HG03558 (cell line): ENCODE measurements at regions not wholly inside any gene's neighbourhood (a gene's known extent, or its start where the extent isn't known, plus 50 kb on each side); places are given as distances from the start of the nearest gene placed in this dataset.

Experiments used
- ATAC-seq: cut with Tn5 transposase; IDR thresholded peaks from one replicate; pipeline ENCODE4 v1.9.1; 2021; ENCODE audit warnings: moderate number of reproducible peaks; ENCODE audit not compliant: unreplicated experiment; ENCODE audit errors: extremely low read depth

DNA sequence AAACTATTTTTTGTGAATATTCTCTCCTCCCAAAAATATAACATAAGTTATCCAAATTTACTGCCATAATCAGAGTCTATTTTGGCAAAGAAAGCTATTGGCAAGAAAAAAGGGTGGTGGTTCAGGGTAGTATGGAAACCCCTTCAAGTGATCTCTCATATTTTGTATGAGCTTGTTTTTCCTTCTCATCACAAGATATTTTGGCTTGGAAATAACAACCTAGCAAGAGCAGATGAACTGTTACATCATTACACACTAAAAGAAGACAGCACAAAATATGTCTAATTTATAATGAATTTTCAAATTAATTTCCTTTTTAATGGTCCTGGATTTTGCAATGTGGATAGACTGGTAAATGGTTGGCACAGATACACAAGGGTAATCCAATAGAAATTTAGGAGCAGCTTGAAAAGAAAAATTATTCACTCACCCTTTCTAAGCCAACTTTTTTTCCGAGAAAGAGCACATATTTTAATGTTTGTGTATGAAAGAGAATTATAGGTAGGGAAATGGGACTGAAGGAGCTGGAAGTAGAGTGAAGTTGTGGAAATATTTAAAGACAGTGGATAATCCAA is 225.1 kb downstream of the EFNB2 start:
- ATAC-seq = no peak

DNA sequence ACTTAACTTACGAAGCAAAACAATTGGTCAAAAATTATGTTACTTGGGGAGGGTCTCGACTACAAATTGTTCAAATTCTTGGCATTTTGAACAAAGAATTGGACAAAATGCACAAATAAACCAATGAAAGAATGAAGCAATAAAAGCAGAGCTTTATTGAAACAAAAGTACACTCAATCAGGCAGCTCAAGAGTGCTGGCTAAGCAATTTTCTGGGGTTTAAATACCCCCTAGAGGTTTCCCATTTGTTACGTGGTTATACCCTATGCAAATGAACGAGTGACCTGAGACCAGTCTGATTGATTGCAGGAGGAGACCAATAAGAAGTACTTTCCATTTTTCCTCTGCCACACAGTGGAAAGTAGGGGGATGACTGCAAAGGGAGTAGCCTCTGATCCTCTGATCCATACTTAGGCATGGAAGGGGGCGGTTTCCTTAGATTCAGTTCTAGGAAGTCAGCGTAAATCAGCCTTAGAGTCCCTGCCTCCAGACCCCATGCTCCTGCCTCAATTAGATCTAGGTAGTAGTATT is 228.6 kb downstream of the EFNB2 start:
- no peak for ATAC-seq

DNA sequence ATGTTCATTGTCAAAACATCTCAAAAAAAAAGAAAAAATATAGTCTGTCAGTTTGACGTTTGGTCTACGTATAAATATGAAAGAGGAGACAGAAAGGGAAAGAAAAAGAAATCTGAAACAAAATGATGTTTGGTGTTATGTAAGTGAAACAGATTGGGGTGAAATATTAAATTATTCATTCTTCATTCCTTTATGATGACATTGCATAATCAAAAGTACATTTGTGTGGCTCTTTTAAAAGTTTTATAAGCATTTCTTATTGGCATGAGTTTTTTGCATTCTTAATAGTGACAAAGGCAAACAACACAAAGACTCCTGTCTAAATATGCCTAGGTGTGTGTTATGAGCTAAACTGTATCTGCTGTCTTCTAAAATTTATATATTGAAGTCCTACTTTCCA is 232.6 kb downstream of the EFNB2 start:
- no peak for ATAC-seq

DNA sequence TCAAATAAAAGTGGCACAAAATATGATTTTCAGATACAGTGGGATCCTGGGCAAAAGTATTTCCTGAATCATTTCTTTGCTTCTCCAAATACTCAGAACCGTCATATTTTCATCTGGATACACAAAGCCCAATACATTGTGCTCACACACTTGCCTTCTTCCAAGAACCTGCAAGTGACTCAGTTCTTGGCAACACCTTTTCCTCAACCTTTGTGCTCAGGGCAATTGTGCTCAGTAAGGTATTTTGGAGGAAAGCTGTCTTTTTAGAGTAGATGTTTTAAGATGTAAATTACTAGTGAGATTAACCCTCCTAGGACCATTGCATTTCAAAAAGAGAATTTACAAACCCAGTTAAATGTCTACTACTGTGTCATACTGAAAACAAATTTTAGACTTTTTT is 233.5 kb downstream of the EFNB2 start:
- ATAC-seq = no peak

DNA sequence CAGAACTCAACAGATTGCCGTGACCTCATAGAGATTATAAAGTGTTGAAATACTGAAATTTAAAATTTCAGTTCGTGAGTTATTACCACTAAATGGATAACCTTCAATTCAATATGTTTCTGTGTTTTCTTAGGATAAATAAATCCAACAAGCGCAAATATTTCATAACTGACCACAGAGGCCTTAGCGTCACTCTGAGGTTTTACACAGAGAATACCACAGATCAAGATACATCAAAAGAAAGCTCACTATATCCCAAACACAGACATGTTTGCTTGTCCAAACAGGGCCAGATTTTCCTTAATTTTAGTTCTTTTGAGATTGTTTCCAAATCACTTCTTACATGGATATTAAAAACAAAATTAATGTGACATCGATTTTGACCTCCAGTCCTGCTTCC is 235.8 kb downstream of the EFNB2 start:
- no peak for ATAC-seq

DNA sequence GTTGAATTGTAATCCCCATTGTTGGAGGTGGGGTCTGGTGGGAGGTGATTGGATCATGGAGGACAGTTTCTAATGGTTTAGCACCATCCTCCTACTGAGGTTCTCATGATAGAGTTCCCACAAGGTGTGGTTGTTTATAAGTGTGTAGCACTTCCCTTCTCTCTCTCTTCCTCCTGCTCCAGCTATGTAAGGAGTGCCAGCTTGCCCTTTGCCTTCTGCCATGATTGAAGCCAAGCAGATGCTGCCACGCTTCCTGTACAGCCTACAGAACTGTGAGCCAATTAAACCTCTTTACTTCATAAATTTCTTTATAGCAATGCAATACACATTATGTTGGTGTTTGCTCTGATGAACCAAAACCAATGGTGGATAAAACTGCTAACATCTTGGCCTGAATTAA is 238.2 kb downstream of the EFNB2 start:
- ATAC-seq = no peak

DNA sequence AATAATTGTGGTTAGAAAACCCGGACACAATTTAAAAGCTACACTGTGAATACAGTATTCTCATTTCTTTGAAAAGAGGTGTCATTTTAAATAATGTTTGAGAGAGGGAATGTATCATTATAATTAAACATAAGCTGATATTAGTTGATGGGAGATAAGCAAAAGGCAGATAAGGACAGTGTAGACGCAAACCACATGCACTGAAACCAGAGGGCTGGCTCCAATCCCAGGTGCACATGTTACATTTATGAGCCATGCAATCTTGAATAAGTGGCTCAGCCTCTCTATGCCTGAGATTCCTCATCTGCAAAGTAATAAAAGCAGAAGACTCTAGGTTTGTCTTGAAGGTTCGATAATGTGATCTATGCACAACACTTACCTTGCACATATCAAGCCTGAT is 238.7 kb downstream of the EFNB2 start:
- ATAC-seq = no peak

DNA sequence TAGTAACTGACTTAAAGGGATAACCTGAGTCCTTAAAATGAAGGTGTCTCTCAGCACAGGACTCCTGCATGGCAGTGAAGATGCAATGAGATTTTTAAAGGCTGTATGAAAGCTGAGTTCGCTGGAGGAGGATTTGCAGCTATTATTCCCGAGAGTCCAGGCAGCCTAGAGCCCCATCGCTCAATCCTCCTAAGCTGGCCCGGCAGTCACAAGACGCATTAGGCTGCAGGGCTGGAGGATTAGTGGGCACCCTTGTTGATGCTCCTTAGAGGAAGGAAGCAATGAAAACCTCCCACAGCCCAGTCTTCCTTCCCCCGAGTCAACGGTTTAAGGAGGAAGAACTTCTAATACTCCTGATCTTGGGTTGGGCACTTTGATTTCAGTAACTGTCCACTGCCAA is 239.5 kb downstream of the EFNB2 start:
- ATAC-seq = no peak

DNA sequence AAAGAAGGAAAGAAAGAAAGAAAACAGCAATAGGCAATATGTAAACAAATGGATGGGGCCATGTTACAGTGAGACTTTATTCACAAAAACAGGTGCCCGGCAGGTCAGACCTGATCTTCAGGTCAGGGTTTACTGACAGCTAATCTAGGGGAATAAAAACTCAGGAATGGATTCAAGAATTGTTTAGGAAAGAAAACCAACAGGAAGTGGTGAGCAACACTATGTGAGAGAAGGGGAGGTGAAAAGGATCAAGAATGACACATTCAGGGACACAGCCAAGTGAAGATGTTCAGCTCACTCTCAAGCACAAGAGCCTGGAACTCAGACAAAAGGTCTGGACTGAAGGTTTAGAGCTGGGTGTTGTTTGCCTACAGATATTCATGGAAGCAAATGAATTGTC is 244.5 kb downstream of the EFNB2 start:
- no peak for ATAC-seq

DNA sequence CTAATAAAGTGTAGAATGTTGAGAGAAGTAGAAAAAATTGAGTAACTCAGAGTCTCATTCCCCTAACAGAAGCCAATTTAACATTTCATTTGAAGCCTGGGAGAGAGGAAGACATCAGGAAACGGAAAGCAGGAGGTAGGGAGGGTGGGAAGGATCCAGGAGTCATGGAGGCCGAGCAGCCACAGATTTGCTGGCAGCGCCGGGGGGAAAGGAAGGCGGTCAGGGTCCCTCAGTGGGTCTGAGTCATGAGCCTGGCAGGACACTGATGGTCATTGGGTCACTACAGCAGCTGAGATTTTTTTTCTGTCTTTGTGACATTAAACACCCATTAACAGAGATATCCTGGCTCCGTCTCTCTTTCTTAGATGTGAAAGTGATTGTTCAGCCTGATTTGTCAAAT is 248.1 kb downstream of the EFNB2 start:
- no peak for ATAC-seq

DNA sequence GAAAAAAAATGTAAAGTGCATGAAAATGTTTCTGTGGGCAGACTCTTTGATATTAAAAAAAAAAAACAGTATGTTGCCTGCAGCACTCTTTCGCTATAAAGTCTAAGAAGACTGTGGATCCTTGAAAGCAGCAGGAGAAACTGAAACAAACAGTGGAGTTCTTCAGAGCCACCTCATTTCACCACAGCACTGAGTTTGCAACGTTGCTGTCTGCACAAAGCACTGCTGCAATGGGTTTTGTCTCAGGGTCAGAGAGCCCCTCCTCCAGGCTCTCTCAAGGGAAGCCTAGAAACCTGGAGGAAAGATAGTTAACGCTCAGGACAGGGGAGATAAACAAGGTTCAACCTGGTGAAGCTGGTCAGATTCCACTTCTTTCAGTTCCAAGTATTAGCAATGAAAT is 248.7 kb downstream of the EFNB2 start:
- ATAC-seq = peak; percentile 88

DNA sequence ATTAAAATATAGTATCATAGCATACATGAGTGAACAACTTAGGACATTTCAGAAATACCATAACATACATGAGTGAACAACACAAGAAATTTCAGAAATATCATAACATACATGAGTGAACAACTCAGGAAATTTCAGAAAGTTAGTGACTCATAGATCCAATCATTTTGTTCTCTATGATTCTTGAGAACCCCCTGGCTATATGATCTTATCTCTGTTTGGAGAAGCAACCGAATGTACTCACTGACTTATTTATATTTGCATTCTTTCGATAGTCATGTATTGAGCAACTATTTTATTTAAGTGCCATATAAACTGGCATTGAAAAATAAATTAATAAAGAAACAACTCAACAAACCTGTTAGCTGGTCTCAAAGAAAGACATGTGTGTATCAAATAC is 251.1 kb downstream of the EFNB2 start:
- ATAC-seq = no peak

DNA sequence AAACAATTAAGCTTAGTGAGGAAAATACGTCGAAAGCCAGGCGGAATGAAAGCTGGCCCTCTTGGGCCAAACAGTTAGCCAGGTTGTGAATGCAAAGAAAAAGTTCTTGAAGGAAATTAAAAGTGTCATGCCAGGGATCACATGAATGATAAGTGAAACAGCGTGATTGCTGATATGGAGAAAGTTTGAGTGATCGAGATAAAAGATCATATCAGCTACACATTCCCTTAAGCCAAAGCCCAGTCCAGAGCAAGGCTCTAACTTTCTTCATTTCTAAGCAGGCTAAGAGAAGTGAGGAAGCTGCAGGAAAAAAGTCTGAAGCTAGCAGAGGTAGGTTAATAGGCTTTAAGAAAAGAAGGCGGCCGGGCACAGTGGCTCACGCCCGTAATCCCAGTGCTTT is 254.0 kb downstream of the EFNB2 start:
- no peak for ATAC-seq

DNA sequence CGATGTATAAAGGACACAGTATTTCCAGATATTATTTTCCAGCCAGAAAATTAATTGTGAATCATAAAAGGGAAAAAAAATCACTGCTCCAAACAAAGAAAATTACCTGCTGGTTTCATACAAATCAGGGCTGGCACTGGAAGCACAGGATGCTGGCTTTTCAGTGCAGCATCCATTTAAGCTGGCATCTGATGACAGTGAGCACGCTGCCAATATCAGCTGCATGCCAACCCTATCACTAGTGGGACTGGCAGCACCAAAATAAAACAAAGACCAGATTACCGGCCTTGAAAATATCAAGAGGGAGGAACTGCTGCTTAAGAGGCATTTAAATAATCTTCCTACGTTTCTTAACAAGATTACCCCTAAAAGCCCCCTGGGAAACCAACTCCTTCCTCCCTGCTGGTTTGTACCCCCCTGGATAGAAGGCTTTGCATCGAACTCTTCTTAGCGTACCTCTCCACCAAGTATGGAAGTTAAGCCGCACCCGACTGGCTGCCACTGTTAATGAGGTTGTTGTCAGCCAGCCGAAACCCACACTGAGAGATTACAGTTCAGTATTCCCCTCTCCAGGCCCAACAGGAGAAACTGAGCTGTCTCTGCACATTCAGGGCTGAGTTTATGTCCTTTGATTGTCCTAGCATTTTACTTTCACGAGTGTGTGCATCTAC is 257.8 kb downstream of the EFNB2 start:
- no peak for ATAC-seq

DNA sequence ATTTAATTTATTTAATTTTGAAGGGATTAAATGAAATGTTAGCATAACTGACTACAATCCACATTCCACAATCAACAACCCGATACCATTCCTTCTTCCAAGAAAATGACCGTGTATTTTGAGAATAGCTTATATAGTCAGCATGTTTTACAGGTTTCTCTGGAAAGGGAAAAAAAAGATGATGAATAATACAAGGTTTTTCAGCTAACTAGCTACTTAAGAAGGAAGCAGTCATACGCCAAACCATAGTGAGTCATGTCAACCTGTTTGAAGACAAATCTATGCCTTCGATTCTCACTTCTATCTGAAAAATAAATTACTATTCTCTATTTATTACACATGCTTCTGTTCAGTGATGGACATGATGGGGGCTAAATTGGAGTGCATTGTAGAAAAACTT is 258.6 kb downstream of the EFNB2 start:
- no peak for ATAC-seq

DNA sequence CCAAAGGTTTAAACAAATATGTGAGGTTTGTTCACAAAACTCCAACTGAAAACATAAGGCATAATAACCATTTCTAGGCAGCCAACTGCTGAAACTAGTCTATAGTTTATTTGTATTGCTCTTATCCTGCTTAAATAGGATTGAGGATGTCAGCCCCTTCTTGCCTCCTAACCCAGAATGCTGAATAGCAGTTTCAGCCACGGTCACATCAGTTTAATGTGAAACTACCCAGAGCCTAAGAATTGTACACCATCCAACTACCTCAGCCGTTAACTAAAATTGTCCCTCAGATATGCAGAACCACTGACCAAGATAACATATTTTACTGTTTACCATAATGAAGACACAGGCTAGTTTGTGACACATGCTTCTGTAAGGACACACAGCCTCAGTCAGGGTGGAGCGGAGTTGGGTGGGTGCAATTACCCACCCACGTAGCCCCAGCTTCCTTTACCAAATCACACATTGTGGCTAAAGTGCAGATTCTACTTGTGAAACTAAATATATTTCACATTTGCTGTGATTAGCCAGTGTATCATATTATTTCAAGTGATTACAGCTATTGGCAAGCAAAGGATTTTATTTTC is 259.9 kb downstream of the EFNB2 start:
- ATAC-seq = no peak

DNA sequence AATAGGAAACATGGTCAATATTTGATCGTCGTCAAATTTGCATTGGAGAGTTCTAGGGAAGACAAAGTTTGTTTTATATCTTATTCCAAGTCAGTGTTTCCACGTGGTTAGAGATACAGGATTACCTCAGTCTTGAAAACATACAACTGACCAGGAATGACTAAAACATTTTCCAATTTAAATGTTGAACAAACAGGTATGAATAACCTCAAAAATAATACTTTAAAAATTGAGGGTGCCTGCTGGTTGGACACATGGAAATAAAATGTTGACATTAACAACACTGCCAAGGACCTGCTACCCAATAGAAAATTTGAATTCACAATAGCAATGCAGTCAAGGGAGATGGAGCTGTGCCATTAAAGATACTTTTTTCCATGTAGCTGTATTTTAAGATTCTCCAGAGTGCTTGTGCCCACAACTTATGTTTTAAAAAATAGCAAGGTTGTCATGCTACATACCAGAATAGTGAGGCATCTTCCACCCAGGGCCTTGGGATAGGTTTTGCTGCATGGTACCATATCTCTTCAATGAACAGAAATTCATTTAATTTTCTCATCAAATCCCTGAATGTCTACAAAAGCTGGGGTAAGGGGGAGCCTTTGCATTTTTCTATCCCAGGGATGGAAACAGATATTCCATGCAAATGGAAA is 260.8 kb downstream of the EFNB2 start:
- ATAC-seq = no peak

DNA sequence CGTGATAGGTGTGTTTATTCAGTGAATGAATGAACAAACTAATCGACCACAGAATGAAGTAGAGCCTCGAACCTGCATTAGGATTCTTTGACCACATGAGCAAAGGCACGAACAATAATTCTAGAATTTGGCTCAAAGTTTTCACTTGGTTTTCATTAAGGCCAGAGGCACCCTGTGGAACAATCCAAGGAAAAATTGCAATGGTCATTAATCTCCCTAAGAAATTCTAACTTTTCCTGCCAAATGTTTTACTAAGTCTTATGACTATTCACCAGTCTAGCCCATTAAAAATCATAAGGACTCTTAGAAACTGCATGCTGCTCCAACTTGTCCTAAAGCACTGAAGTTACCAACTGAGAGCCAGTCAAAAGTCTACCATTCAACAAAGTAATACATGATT is 271.7 kb downstream of the EFNB2 start:
- no peak for ATAC-seq

DNA sequence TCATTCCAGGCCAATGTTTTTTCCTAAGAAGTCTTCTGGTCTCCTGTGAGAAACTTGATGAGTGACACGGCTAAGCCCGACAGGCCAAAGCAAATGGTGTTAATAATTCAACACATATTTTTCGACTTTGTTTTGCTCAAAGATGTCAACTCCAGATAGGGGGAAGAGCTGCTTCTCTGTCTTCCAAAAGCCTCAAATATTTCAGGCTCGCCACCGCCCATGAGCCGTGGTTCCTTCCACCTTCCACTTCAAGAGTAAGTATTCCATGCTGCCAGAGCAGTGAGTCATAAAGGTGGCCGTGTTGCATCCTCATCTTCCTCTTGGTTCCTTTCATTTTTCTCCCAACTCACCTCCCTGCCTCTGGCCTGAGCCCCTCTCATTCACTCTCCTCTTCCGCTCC is 272.6 kb downstream of the EFNB2 start:
- ATAC-seq = no peak

DNA sequence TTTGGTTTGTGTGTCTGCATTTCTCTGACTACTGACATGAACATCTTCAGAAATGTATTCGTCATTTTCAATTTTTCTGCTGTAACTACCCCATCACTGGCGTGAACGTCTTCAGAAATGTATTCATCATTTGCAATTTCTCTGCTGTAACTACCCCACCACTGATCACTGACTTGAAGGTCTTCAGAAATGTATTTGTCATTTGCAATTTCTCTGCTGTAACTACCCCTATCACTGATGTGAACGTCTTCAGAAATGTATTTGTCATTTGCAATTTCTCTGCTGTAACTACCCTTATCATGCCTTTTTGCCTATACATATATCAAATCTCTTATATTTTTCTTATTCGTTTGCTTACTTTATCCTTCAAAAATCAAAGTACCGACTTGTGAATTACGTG is 274.0 kb downstream of the EFNB2 start:
- ATAC-seq = no peak

DNA sequence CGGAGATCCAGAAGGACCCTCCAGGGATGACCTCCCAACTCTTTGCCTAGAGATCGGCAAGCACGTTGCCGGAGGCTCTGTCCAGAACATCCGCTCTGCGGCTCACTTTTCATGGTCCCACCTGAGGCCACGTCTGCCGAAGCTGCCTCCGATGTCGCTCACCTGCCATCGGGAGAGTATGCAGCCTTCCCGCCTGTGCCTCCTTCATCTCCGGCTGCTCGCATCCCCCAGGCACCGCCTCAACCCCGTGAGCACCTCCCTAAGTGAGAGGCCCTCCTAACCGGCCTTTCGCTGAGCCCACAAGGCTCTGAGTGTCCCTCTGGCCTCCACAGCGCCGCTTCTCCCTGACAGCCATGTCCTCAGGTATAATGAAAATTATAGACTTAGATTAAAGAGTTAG is 275.1 kb downstream of the EFNB2 start:
- no peak for ATAC-seq
